IMR-90 (cell line): ENCODE measurements at regions not wholly inside any gene's neighbourhood (a gene's known extent, or its start where the extent isn't known, plus 50 kb on each side); places are given as distances from the start of the nearest gene placed in this dataset.

ENCODE experiments used
- ATAC-seq: fragments of 200-7000 bp; cut with Tn5 transposase; 2 replicates; pipeline ENCODE4 v1.9.1; 2020; ENCODE audit warnings: low read depth, mild to moderate bottlenecking, moderate library complexity
- BruUV-seq: library from RNA; stranded (reverse); fragments of 400-500 nt; replicated peaks from 2 replicates; lab custom pipeline; 2021; lab: Mats Ljungman, UMichigan
- CTCF ChIA-PET: fragments of 300-600 bp; formaldehyde crosslinking; extraction: SDS; loops from one replicate; lab custom pipeline; 2021; ENCODE audit warnings: antibody characterized with exemption; lab: Yijun Ruan, JAX
- POLR2A ChIA-PET: fragments of 300-600 bp; sonication (Branson Sonifier 250); formaldehyde crosslinking; loops from one replicate; lab custom pipeline; 2022; ENCODE audit warnings: antibody characterized with exemption; ENCODE audit not compliant: unreplicated experiment; lab: Charles Lee
- DNase-seq: peaks from one replicate; pipeline ENCODE4 v3.0.0; 2013
- H2AFZ ChIP-seq: replicated peaks from 2 replicates; pipeline ENCODE3; 2013; ENCODE audit warnings: low read length, mild to moderate bottlenecking; ENCODE audit not compliant: poor library complexity
- H2AK5ac ChIP-seq: 2 replicates; pipeline ENCODE4 v1.6.1; 2013; ENCODE audit warnings: low read depth, low read length, inconsistent platforms
- H2AK9ac ChIP-seq: replicated peaks from 2 replicates; pipeline ENCODE3; 2013; ENCODE audit warnings: mild to moderate bottlenecking, low read depth, low read length, moderate library complexity; ENCODE audit not compliant: poor library complexity
- H2BK120ac ChIP-seq: 2 replicates; pipeline ENCODE4 v1.6.1; 2013; ENCODE audit warnings: low read depth, low read length, inconsistent platforms
- H2BK15ac ChIP-seq: 3 replicates; pipeline ENCODE4 v1.6.1; 2013; ENCODE audit warnings: low read depth, low read length, inconsistent platforms
- H2BK20ac ChIP-seq: 2 replicates; pipeline ENCODE4 v1.6.1; 2013; ENCODE audit warnings: low read depth, mild to moderate bottlenecking, inconsistent platforms, low read length, moderate library complexity
- H2BK5ac ChIP-seq: 2 replicates; pipeline ENCODE4 v1.6.1; 2013; ENCODE audit warnings: mild to moderate bottlenecking, low read depth, low read length, inconsistent platforms; ENCODE audit not compliant: poor library complexity, severe bottlenecking
- H3K14ac ChIP-seq: replicated peaks from 2 replicates; pipeline ENCODE4 v1.6.1; 2013; ENCODE audit warnings: low read depth, low read length, inconsistent platforms
- H3K18ac ChIP-seq: 2 replicates; pipeline ENCODE4 v1.6.1; 2013; ENCODE audit warnings: low read depth, low read length, control low read depth
- H3K23ac ChIP-seq: 2 replicates; pipeline ENCODE4 v1.6.1; 2013; ENCODE audit warnings: low read depth, low read length, inconsistent platforms
- H3K27ac ChIP-seq: 2 replicates; pipeline ENCODE4 v1.5.1; 2013; ENCODE audit warnings: mild to moderate bottlenecking, control low read depth, low read length; ENCODE audit not compliant: insufficient read depth
- H3K27me3 ChIP-seq: 2 replicates; pipeline ENCODE4 v1.6.1; 2013; ENCODE audit warnings: low read length; ENCODE audit not compliant: control insufficient read depth, insufficient read depth
- H3K36me3 ChIP-seq: 2 replicates; pipeline ENCODE4 v1.6.1; 2013; ENCODE audit warnings: low read length, mixed read lengths; ENCODE audit not compliant: control insufficient read depth, insufficient read depth
- H3K4ac ChIP-seq: 2 replicates; pipeline ENCODE4 v1.6.1; 2013; ENCODE audit warnings: low read depth, low read length, inconsistent platforms
- H3K4me1 ChIP-seq: 2 replicates; pipeline ENCODE4 v1.6.1; 2013; ENCODE audit warnings: low read length, mixed read lengths; ENCODE audit not compliant: control insufficient read depth, insufficient read depth
- H3K4me2 ChIP-seq: 2 replicates; pipeline ENCODE4 v1.6.1; 2013; ENCODE audit warnings: low read depth, mild to moderate bottlenecking, control low read depth, low read length, moderate library complexity
- H3K4me3 ChIP-seq: 2 replicates; pipeline ENCODE4 v1.5.1; 2013; ENCODE audit warnings: low read depth, mild to moderate bottlenecking, control low read depth, low read length, moderate library complexity; ENCODE audit not compliant: insufficient read depth
- H3K56ac ChIP-seq: 2 replicates; pipeline ENCODE4 v1.6.1; 2013; ENCODE audit warnings: low read length, inconsistent platforms; ENCODE audit not compliant: insufficient read depth; ENCODE audit errors: extremely low read depth
- H3K79me1 ChIP-seq, 2 experiments: 2 replicates each; pipeline ENCODE4 v1.6.1; 2013; ENCODE audit warnings: low read length in 2 of 2, inconsistent platforms in 1 of 2, low read depth in 1 of 2
- H3K9ac ChIP-seq: 2 replicates; pipeline ENCODE4 v1.6.1; 2013; ENCODE audit warnings: low read depth, low read length, control low read depth
- H3K9me1 ChIP-seq: 2 replicates; pipeline ENCODE4 v1.6.1; 2013; ENCODE audit warnings: low read length, inconsistent platforms; ENCODE audit not compliant: insufficient read depth
- H3K9me3 ChIP-seq: 2 replicates; pipeline ENCODE4 v1.6.1; 2013; ENCODE audit warnings: low read length; ENCODE audit not compliant: control insufficient read depth, insufficient read depth
- H4K20me1 ChIP-seq: 2 replicates; pipeline ENCODE4 v1.6.1; 2013; ENCODE audit warnings: low read length, inconsistent platforms; ENCODE audit not compliant: insufficient read depth
- H4K5ac ChIP-seq: 2 replicates; pipeline ENCODE4 v1.6.1; 2013; ENCODE audit warnings: mild to moderate bottlenecking, low read depth, low read length, control low read depth
- H4K8ac ChIP-seq, 2 experiments: 2 replicates each; pipeline ENCODE4 v1.6.1; 2013; ENCODE audit warnings: low read depth in 2 of 2, low read length in 2 of 2, control low read depth in 1 of 2, inconsistent platforms in 1 of 2
- H4K91ac ChIP-seq: 2 replicates; pipeline ENCODE4 v1.6.1; 2013; ENCODE audit warnings: low read depth, low read length, inconsistent platforms; ENCODE audit not compliant: insufficient read depth
- BHLHE40 ChIP-seq: fragments of 150-350 bp; IDR thresholded peaks from 2 replicates; pipeline ENCODE4 v1.6.1; 2016; ENCODE audit warnings: mild to moderate bottlenecking, low read depth, low read length
- CEBPB ChIP-seq: IDR thresholded peaks from 2 replicates; pipeline ENCODE4 v1.6.1; 2012; ENCODE audit warnings: low read depth, low read length, improper control_type of control experiment
- CHD1 ChIP-seq: IDR thresholded peaks from 2 replicates; pipeline ENCODE4 v1.6.1; 2012; ENCODE audit warnings: low read depth, low read length, improper control_type of control experiment
- ELK1 ChIP-seq: fragments of 150-350 bp; IDR thresholded peaks from 2 replicates; pipeline ENCODE4 v1.6.1; 2016; ENCODE audit warnings: low read depth, mild to moderate bottlenecking, low read length, moderate library complexity, borderline replicate concordance
- FOS ChIP-seq: fragments of 150-350 bp; IDR thresholded peaks from 2 replicates; pipeline ENCODE4 v1.6.1; 2016; ENCODE audit warnings: low read depth, low read length
- MAFK ChIP-seq: IDR thresholded peaks from 2 replicates; pipeline ENCODE4 v1.6.1; 2012; ENCODE audit warnings: low read depth, low read length, improper control_type of control experiment
- MXI1 ChIP-seq: IDR thresholded peaks from 2 replicates; pipeline ENCODE4 v1.6.1; 2012; ENCODE audit warnings: low read depth, mild to moderate bottlenecking, low read length, moderate library complexity, borderline replicate concordance
- RCOR1 ChIP-seq: IDR thresholded peaks from 2 replicates; pipeline ENCODE4 v1.6.1; 2012; ENCODE audit warnings: mild to moderate bottlenecking, low read length, improper control_type of control experiment; ENCODE audit not compliant: insufficient replicate concordance
- SMC3 ChIP-seq: fragments of 150-350 bp; IDR thresholded peaks from 2 replicates; pipeline ENCODE4 v1.6.1; 2016; ENCODE audit warnings: low read depth, mild to moderate bottlenecking, antibody characterized with exemption, low read length, moderate library complexity
- WGBS, 2 experiments: methylation state at CpG; one replicate each; pipeline versions ENCODE4 v1.1.5 to v1.1.7; 2013; ENCODE audit warnings: missing lambda C conversion rate in 2 of 2; ENCODE audit not compliant: insufficient read length in 1 of 2; ENCODE audit errors: extremely low coverage in 2 of 2; 5-methylcytosine and 5-hydroxymethylcytosine counted together
- dilution Hi-C: fragments of 300-500 bp; cut with HindIII; formaldehyde crosslinking; loops from one replicate; pipeline ENCODE4 v1.14.3; 2018; ENCODE audit warnings: low sequenced_read_pairs; ENCODE audit not compliant: unreplicated experiment
- in situ Hi-C: fragments of 300-500 bp; cut with MboI; formaldehyde crosslinking; loops from 3 replicates; pipeline ENCODE4 v1.14.3; 2019; ENCODE audit warnings: low sequenced_read_pairs, inconsistent platforms, mixed read lengths
- intact Hi-C: fragments of 100-400 bp; cut with micrococcal nuclease; formaldehyde crosslinking; loops from 2 replicates; pipeline ENCODE4 v1.10.0; 2022

GRCh38 chr2:153787612-153788011 is 84.1 kb upstream of the GALNT13 start:
- no peak overlapping the region for H3K9ac ChIP-seq
- H3K9me1 ChIP-seq: no peaks in the 10 kb centered on the region
- H2BK15ac ChIP-seq: no peak overlapping the region
- DNase-seq (no peak), ATAC-seq (no peak)
- H3K27ac ChIP-seq: no peak overlapping the region
- H2BK120ac ChIP-seq: no peak overlapping the region
- no peak overlapping the region for H3K4me3 ChIP-seq
- no peak overlapping the region for H4K91ac ChIP-seq
- H2AK5ac ChIP-seq: no peak overlapping the region
- ChIA-PET CTCF (no interaction called here), POLR2A (no interaction called here)
- no peak overlapping the region for H3K23ac ChIP-seq
- no peaks in the 10 kb centered on the region for H4K20me1 ChIP-seq
- in situ Hi-C loops (no loop called here), intact Hi-C loops (no loop called here), dilution Hi-C loops (no loop called here)
- H3K18ac ChIP-seq: no peak overlapping the region
- no CpG with 5 or more reads among the region's 1 CpG for WGBS, 2 experiments
- H3K36me3 ChIP-seq: no peaks in the 10 kb centered on the region
- TF ChIP-seq SMC3: no peak
- no peak for TF ChIP-seq ELK1
- no peak for TF ChIP-seq CEBPB
- no peak for TF ChIP-seq MAFK
- no peak for TF ChIP-seq RCOR1
- TF ChIP-seq CHD1: no peak
- no peak for TF ChIP-seq MXI1
- TF ChIP-seq FOS: no peak
- TF ChIP-seq BHLHE40: no peak
- H4K8ac ChIP-seq: no peak overlapping the region
- H3K4ac ChIP-seq: no peak overlapping the region
- no peak overlapping the region for H3K4me2 ChIP-seq
- no peak overlapping the region for H2BK20ac ChIP-seq
- no peak overlapping the region for H3K14ac ChIP-seq
- no peaks in the 10 kb centered on the region for H3K79me1 ChIP-seq
- H2BK5ac ChIP-seq: no peak overlapping the region
- H2AK9ac ChIP-seq: no peak overlapping the region
- H4K5ac ChIP-seq: no peak overlapping the region
- no peaks in the 10 kb centered on the region for H3K4me1 ChIP-seq
- H2AFZ ChIP-seq: no peak overlapping the region
- BruUV-seq: no TSS peak
- H3K27me3 ChIP-seq: no peaks in the 10 kb centered on the region
- no peak overlapping the region for H3K56ac ChIP-seq
- peaks cover 24% of the 10 kb centered on the region for H3K9me3 ChIP-seq
